ENCODE measurements at regions not wholly inside any gene's neighbourhood (a gene's known extent, or its start where the extent isn't known, plus 50 kb on each side); places are given as distances from the start of the nearest gene placed in this dataset.

- no peak overlapping the region for H3K27ac ChIP-seq
- no peaks in the 10 kb centered on the region for H3K9me3 ChIP-seq (ENCODE audit: severe bottlenecking)
- no peak for TF ChIP-seq CTCF (IDR thresholded peaks at IDR 0.05; ENCODE audit: low read depth, low read length)
- no peak for DNase-seq
- no peak overlapping the region for H3K4me3 ChIP-seq (ENCODE audit: low read depth, low read length)
- H3K27me3 ChIP-seq (ENCODE audit: insufficient read depth, low read depth, severe bottlenecking) = no peaks in the 10 kb centered on the region
- H3K36me3 ChIP-seq = no peaks in the 10 kb centered on the region
Observed at GRCh38 chr1:59013276-59013927, 229.6 kb upstream of the JUN start.

GRCh38 chr1:59013928-59014279 is 230.1 kb upstream of the JUN start:
- Histone ChIP-seq H3K27ac (no peak overlapping the region), H3K27me3 (ENCODE audit: insufficient read depth, low read depth, severe bottlenecking) (no peaks in the 10 kb centered on the region), H3K36me3 (no peaks in the 10 kb centered on the region), H3K9me3 (ENCODE audit: severe bottlenecking) (no peaks in the 10 kb centered on the region), H3K4me3 (ENCODE audit: low read depth, low read length) (no peak overlapping the region)
- TF ChIP-seq CTCF (IDR thresholded peaks at IDR 0.05; ENCODE audit: low read depth, low read length) = no peak
- DNase-seq = no peak

- H3K4me3 ChIP-seq (ENCODE audit: low read depth, low read length) = no peak overlapping the region
- DNase-seq = no peak
- TF ChIP-seq CTCF (IDR thresholded peaks at IDR 0.05; ENCODE audit: low read depth, low read length) = no peak
- H3K27me3 ChIP-seq (ENCODE audit: insufficient read depth, low read depth, severe bottlenecking) = no peaks in the 10 kb centered on the region
- H3K27ac ChIP-seq = no peak overlapping the region
- no peaks in the 10 kb centered on the region for H3K36me3 ChIP-seq
- no peaks in the 10 kb centered on the region for H3K9me3 ChIP-seq (ENCODE audit: severe bottlenecking)
Observed at GRCh38 chr1:59014827-59015226, 231.0 kb upstream of the JUN start.

GRCh38 chr1:59015708-59016107 is 231.9 kb upstream of the JUN start:
- H3K27ac ChIP-seq = no peak overlapping the region
- no peak for TF ChIP-seq CTCF (IDR thresholded peaks at IDR 0.05; ENCODE audit: low read depth, low read length)
- no peak for DNase-seq

GRCh38 chr1:59016390-59016789 is 232.5 kb upstream of the JUN start:
- TF ChIP-seq CTCF (IDR thresholded peaks at IDR 0.05; ENCODE audit: low read depth, low read length) = no peak
- H3K27ac ChIP-seq = no peak overlapping the region
- no peaks in the 10 kb centered on the region for H3K36me3 ChIP-seq
- H3K27me3 ChIP-seq (ENCODE audit: insufficient read depth, low read depth, severe bottlenecking) = no peaks in the 10 kb centered on the region
- peak; percentile 20 for DNase-seq
- no peaks in the 10 kb centered on the region for H3K9me3 ChIP-seq (ENCODE audit: severe bottlenecking)
- H3K4me3 ChIP-seq (ENCODE audit: low read depth, low read length) = no peak overlapping the region

More at GRCh38 chr1:59015708-59016107, 231.9 kb upstream of the JUN start:
- H3K36me3 ChIP-seq = no peaks in the 10 kb centered on the region
- H3K4me3 ChIP-seq (ENCODE audit: low read depth, low read length) = no peak overlapping the region
- no peaks in the 10 kb centered on the region for H3K27me3 ChIP-seq (ENCODE audit: insufficient read depth, low read depth, severe bottlenecking)
- H3K9me3 ChIP-seq (ENCODE audit: severe bottlenecking) = no peaks in the 10 kb centered on the region
